ENCODE measurements at regions not wholly inside any gene's neighbourhood (a gene's known extent, or its start where the extent isn't known, plus 50 kb on each side); places are given as distances from the start of the nearest gene placed in this dataset.

DNA sequence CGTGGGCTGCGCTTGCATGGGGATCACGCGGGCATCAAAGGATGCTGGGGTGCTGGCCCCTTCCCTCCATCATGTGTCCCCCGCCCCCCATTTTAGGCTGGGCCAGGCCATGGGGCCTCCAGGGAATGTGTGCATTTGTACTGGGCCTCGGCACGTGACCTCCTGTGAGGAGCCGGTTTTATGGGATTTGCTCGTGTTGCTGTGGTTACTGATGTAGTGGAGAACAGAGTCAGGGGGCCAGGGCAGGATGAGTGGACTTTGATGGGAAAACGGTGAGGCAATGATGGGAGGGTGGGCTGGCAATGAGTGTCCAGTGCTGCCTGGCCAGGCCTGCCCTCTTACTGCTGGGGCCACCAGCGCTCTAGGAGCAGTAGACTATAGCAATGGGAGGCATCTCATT is 257.7 kb downstream of the LOXHD1 start:
- TF ChIP-seq CTCF (IDR thresholded peaks at IDR 0.05) = no peak
- TF ChIP-seq POLR2A (IDR thresholded peaks at IDR 0.05) = no peak

Measured in Peyer's patch (tissue), 4 donors.